ES-I3 (cell line): ENCODE measurements at regions not wholly inside any gene's neighbourhood (a gene's known extent, or its start where the extent isn't known, plus 50 kb on each side); places are given as distances from the start of the nearest gene placed in this dataset.

ENCODE experiments used
- H3K36me3 ChIP-seq: 2 replicates; pipeline ENCODE4 v1.6.1; 2013; ENCODE audit warnings: mild to moderate bottlenecking, low read length, control low read depth, moderate library complexity; ENCODE audit not compliant: insufficient read depth
- H3K4me1 ChIP-seq: 2 replicates; pipeline ENCODE4 v1.6.1; 2013; ENCODE audit warnings: mild to moderate bottlenecking, control low read depth, low read length; ENCODE audit not compliant: insufficient read depth
- H3K9ac ChIP-seq: 2 replicates; pipeline ENCODE4 v1.6.1; 2013; ENCODE audit warnings: low read depth, mild to moderate bottlenecking, low read length, moderate library complexity
- H3K9me3 ChIP-seq: 2 replicates; pipeline ENCODE4 v1.6.1; 2013; ENCODE audit warnings: mild to moderate bottlenecking, low read length, moderate library complexity; ENCODE audit not compliant: control insufficient read depth, insufficient read depth

DNA sequence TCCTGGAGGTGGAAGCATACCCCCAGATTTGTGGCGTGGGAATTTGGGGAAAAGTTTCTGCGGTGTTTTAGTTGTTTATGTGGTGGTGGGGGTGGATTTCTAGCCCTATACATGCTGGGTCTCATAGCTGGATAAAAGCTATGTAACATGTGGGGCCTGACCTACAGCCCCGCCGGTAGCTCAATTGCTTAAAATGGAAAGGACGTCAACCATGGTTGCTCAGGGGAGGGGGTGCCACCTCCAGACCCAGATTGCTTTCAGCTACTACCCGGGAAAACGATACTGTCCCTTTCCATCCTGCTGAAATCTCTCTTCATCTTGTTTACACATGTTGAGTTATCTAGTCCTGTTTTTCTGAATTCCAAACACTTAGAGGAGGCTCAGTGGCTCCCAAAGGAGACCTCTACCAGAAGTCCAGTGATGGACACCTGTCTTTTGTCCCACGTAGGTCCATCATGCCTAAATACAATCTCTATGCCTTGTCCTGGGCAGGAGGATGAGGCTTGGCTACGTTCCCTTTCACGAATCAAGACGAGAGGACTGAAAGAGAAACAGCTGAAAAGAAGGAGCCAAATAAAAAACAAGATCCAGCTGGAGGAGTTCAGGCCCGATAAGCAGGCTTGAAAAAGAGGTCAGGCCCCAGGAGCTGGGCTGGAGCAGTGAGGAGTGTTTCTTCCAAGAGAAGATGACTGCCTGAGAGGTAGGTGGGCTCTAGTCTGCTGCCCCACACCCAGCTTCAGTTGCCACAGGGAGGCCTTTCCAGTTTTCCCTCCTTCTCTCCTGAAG is 72.1 kb upstream of the TPRG1 start:
- no peaks in the 10 kb centered on the region for H3K4me1 ChIP-seq
- H3K9me3 ChIP-seq = no peaks in the 10 kb centered on the region
- H3K36me3 ChIP-seq = no peaks in the 10 kb centered on the region
- H3K9ac ChIP-seq = no peak overlapping the region

DNA sequence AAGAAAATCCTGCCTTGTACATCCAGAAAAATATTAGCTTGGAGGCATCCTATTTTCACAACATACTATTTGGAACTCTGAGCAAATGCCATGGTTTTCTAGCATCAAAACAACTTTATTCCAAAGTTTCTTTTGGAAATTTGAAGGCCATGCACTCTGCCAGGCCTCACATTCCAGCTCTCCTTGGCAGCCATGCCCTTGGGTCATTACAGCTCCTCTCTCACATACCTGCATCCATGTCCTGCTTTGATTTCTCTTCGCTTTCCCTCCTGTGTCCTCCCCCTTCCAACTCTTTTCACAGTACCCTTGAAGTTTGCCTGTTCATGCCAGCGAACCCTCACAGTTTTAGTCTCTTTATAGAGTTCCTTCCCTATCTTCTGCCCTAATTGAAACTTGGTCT is 70.9 kb upstream of the TPRG1 start:
- Histone ChIP-seq H3K36me3 (no peaks in the 10 kb centered on the region), H3K9me3 (no peaks in the 10 kb centered on the region), H3K9ac (no peak overlapping the region), H3K4me1 (no peaks in the 10 kb centered on the region)

DNA sequence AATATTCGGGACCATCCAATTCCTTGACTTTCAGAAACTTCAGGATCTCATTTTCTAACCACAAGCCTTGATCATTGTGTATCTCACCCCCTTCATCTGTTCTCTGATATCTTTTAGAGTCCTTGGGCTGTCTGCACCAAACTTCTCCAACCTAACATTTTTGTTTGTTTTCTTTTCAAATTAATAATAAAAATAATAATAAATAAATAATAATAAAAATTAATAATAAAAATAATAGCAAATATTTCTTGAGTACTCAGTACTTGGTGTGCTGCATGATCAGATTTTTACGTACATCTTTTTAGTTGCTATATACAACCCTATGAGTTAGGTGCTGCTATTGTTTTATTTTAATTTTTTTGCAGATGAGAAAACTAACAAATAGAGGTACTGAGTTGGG is 70.2 kb upstream of the TPRG1 start:
- H3K9me3 ChIP-seq = no peaks in the 10 kb centered on the region
- H3K4me1 ChIP-seq = no peaks in the 10 kb centered on the region
- H3K9ac ChIP-seq = no peak overlapping the region
- H3K36me3 ChIP-seq = no peaks in the 10 kb centered on the region

DNA sequence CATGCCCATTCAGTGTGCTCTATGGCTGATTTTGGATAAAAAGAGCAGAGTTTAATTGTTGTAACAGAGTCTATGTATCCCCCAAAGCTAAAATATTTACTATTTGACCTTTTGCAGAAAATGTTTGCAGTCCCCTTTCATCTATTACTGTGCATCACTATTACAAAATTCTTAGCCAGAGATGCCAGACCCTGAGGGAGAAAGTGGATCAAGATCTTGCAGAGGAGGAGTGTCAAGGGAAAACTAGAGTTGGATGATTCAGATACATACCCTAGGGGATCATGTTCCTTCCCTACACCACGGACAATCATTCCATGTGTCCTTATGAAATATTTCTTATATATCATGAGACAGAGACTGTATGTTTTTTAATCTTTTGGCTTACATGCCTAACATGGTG is 68.6 kb upstream of the TPRG1 start:
- Histone ChIP-seq H3K9ac (no peak overlapping the region), H3K4me1 (no peaks in the 10 kb centered on the region), H3K36me3 (no peaks in the 10 kb centered on the region), H3K9me3 (no peaks in the 10 kb centered on the region)

DNA sequence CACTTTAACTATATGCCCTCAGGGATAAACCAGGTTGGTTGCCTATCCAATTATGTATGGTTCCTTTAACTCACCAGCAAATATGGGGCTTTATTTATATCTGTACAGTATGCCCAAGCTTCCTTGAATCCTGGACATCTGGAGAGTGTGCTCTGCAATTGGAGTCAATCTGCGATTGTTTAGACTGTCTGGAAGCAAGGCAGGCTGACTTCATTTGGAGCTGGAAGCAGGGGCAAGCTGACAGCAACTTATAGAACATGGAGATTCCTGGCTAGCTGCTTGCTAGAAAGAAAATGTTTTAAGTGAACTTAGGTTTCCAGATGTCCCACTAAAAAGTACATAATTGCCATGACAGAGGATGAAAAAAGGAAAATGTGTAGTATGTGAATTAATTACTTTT is 63.7 kb upstream of the TPRG1 start:
- H3K9ac ChIP-seq = no peak overlapping the region
- no peaks in the 10 kb centered on the region for H3K4me1 ChIP-seq
- no peaks in the 10 kb centered on the region for H3K36me3 ChIP-seq
- no peaks in the 10 kb centered on the region for H3K9me3 ChIP-seq

DNA sequence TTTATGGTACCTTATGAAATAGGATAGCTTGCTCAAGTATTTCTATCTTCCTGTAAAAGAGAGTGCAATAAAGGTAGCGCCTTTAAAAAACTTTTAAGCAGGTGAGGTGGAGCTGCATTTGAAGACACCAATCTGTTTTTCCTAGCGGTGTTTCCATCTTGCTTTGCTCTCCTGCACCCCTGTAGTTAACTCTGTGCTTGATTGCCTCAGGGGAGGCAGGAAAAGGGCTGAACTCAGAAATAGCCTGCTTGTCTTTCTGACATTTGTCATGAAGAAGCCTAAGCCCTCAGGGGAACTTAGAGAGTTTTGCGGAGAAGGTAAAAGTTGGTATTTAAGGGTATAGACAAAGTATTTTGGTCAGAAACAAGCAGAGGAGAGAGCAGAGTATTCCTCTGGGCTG is 63.0 kb upstream of the TPRG1 start:
- no peaks in the 10 kb centered on the region for H3K4me1 ChIP-seq
- H3K9ac ChIP-seq = no peak overlapping the region
- no peaks in the 10 kb centered on the region for H3K9me3 ChIP-seq
- H3K36me3 ChIP-seq = no peaks in the 10 kb centered on the region

DNA sequence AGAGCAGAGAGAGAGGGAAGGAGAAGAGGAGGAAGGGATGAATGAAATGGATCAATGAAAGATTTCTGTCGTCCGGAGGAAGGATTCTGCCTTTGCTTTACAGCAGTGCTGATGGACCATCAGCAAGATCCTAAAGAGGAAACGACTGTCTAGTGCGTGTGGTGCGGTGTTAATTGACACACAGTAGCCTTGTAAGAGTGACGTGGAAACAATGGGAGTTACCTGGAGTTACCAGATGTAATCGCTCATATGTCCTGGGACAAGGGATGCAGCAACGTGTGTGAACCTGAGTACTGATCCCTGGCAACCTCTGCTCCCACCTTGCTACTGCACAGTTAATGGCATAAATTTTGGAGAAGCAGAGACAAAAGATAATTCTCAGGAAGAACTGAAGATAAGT is 62.6 kb upstream of the TPRG1 start:
- Histone ChIP-seq H3K4me1 (no peaks in the 10 kb centered on the region), H3K9ac (no peak overlapping the region), H3K9me3 (no peaks in the 10 kb centered on the region), H3K36me3 (no peaks in the 10 kb centered on the region)

DNA sequence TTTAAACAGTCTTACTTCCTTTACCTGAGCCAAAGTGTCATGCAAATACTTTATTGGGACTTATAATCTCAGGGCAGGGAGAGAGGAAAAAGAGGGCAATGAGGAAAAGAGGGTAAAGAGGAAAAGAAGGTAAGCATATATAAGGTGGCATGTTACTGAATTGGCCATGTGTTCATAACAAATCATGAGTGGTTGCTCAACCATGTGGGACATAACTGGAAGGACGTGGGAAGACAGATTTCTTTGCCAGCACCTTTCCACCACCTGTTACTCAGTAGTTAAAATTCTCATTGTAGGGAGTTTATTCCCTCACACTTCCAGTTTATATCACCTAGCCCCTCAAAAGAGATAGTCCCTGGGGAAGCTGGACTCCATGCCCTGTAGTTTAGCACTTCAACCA is 54.7 kb upstream of the TPRG1 start:
- Histone ChIP-seq H3K9me3 (no peaks in the 10 kb centered on the region; the same call in 1 of the 2 replicates), H3K36me3 (no peaks in the 10 kb centered on the region), H3K4me1 (no peaks in the 10 kb centered on the region), H3K9ac (no peak overlapping the region)

DNA sequence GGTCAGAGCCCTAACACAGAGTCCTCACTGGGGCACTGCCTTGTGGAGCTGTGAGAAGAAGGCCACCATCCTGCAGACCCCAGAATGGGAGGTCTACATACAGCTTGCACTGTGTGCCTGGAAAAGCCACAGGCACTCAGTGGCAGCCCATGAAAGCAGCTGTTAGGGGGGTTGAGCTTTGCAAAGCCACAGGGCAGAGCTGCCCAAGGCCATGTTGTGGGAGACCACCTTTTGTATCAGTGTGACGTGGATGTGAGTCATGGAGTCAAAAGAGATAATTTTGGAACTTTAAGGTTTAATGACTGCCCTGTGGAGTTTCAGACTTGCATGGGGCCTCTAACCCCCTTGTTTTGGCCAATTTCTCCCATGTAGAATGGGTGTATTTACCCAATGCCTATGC is 52.9 kb upstream of the TPRG1 start:
- H3K4me1 ChIP-seq = no peaks in the 10 kb centered on the region
- H3K9ac ChIP-seq = no peak overlapping the region
- no peaks in the 10 kb centered on the region for H3K36me3 ChIP-seq
- H3K9me3 ChIP-seq = no peaks in the 10 kb centered on the region; the same call in 1 of the 2 replicates

DNA sequence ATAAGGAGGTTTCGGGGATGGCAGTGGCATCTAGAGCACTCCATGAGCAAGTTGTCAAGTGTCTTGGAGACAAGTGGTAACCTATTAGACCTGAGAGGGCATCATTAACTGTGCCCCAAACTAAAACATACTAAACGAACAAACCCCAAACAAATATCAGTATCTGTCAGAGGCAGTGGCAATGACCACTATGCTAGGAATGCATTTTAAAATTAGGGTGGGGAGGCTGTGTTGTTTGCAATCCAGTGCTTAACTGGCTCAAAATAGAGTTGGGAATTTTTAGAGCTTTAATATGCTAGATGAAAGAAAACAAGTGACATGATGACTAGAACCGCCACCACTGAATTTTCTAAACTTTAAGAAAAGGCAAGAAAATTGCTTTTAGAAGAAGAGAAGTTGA is 51.8 kb upstream of the TPRG1 start:
- H3K4me1 ChIP-seq = no peaks in the 10 kb centered on the region

DNA sequence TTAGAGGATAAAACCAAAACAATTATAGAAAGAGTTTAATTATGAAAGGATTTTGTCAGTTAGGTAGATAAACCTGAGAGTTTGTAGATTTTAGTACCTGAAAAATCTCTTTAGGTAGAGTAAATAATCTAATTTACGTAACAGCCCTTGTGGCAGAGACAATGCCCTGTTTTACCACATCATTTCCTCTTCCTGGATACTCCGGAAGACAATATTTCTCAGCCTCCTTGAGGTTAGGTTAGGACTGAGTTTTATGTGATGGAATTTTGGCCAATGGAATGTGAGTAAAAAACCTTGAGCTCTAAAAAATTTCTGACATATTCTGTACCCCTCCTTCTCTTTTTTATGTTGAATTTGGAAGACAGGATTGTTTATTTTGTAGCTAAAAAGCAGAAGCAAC is 50.7 kb upstream of the TPRG1 start:
- H3K36me3 ChIP-seq = no peaks in the 10 kb centered on the region
- no peaks in the 10 kb centered on the region; the same call in 1 of the 2 replicates for H3K9me3 ChIP-seq
- H3K9ac ChIP-seq = no peak overlapping the region
- H3K4me1 ChIP-seq = no peaks in the 10 kb centered on the region

More for the DNA sequence above, 51.8 kb upstream of the TPRG1 start:
- no peaks in the 10 kb centered on the region for H3K36me3 ChIP-seq
- no peaks in the 10 kb centered on the region; the same call in 1 of the 2 replicates for H3K9me3 ChIP-seq
- H3K9ac ChIP-seq = no peak overlapping the region
